Neural crest cell (in vitro differentiated cells): ENCODE measurements at regions not wholly inside any gene's neighbourhood (a gene's known extent, or its start where the extent isn't known, plus 50 kb on each side); places are given as distances from the start of the nearest gene placed in this dataset.

ENCODE experiments used
- DNase-seq: peaks from one replicate; pipeline ENCODE4 v3.0.0; 2021; ENCODE audit warnings: low read depth, mixed read lengths, low spot score
- H3K27ac Mint-ChIP-seq: one replicate; pipeline ENCODE4 v1.8.0; 2021; ENCODE audit warnings: mild to moderate bottlenecking, mixed read lengths; ENCODE audit not compliant: unreplicated experiment
- H3K27me3 Mint-ChIP-seq: 2 replicates; pipeline ENCODE4 v1.8.0; 2021; ENCODE audit warnings: low read depth, mild to moderate bottlenecking, mixed read lengths
- H3K36me3 Mint-ChIP-seq: 2 replicates; pipeline ENCODE4 v1.8.0; 2021; ENCODE audit warnings: low read depth, mild to moderate bottlenecking, mixed read lengths
- H3K4me1 Mint-ChIP-seq: 2 replicates; pipeline ENCODE4 v1.8.0; 2021; ENCODE audit warnings: mixed read lengths
- H3K4me3 Mint-ChIP-seq: one replicate; pipeline ENCODE4 v1.8.0; 2021; ENCODE audit warnings: mild to moderate bottlenecking, mixed read lengths
- H3K9me3 Mint-ChIP-seq: 2 replicates; pipeline ENCODE4 v1.8.0; 2021; ENCODE audit warnings: mixed read lengths
- TF ChIP-seq, protein P1 (sequence below): fragments of 200-600 bp; sonication (generic); conservative IDR thresholded peaks from 2 replicates; pipeline ENCODE4 v1.5.0; 2021; ENCODE audit warnings: antibody characterized with exemption, mild to moderate bottlenecking

DNA sequence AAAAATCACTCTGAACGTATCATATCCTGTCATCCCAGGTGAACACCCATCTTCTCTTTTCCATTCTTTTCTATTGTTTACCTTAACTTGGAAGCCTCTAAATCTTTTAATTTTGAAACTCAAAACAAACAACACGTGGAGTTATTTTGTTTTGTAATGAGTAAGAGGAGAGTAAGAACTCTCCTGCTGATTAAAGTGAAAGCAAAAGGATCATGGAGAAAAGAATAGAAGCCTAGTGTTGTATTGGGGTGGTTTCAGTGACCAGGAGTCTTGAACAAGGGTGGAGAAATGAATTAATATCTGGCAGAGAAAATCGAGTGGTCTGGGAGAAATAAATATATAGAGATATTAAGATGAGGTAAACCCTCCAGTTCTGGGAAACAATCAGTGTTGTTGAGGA is 237.4 kb upstream of the UGT8 start:
- no peak for DNase-seq
- H3K27me3 Mint-ChIP-seq = no peaks in the 10 kb centered on the region
- H3K4me3 Mint-ChIP-seq = no peak overlapping the region
- no peaks in the 10 kb centered on the region for H3K4me1 Mint-ChIP-seq
- no peak overlapping the region for H3K27ac Mint-ChIP-seq
- peaks cover 6% of the 10 kb centered on the region for H3K9me3 Mint-ChIP-seq
- H3K36me3 Mint-ChIP-seq = no peaks in the 10 kb centered on the region
- TF ChIP-seq, protein P1, sequence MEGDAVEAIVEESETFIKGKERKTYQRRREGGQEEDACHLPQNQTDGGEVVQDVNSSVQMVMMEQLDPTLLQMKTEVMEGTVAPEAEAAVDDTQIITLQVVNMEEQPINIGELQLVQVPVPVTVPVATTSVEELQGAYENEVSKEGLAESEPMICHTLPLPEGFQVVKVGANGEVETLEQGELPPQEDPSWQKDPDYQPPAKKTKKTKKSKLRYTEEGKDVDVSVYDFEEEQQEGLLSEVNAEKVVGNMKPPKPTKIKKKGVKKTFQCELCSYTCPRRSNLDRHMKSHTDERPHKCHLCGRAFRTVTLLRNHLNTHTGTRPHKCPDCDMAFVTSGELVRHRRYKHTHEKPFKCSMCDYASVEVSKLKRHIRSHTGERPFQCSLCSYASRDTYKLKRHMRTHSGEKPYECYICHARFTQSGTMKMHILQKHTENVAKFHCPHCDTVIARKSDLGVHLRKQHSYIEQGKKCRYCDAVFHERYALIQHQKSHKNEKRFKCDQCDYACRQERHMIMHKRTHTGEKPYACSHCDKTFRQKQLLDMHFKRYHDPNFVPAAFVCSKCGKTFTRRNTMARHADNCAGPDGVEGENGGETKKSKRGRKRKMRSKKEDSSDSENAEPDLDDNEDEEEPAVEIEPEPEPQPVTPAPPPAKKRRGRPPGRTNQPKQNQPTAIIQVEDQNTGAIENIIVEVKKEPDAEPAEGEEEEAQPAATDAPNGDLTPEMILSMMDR = no peak

DNA sequence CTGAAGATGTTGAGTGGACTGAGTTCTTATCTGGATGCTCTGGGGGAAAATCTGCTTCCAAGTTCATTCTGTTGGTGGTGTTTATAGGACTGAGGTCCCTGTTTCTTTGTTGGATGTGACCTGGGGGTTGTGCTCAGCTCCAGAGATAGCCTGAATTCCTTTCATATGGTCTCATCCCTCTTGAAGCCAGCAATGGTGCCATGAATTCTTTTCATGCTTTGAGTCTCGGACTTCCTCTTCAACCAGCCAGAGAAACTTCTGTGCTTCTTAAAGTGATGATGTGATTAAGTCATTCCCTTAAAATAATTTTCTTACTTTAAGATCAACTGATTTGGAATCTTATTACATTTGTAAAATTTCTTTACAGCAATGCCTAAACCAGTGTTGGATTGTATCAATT is 233.8 kb upstream of the UGT8 start:
- DNase-seq = no peak
- Mint-ChIP-seq H3K4me1 (no peaks in the 10 kb centered on the region), H3K4me3 (no peak overlapping the region), H3K27me3 (no peaks in the 10 kb centered on the region), H3K27ac (no peak overlapping the region), H3K36me3 (no peaks in the 10 kb centered on the region), H3K9me3 (peaks cover 2% of the 10 kb centered on the region)
- TF ChIP-seq, protein P1 = no peak

DNA sequence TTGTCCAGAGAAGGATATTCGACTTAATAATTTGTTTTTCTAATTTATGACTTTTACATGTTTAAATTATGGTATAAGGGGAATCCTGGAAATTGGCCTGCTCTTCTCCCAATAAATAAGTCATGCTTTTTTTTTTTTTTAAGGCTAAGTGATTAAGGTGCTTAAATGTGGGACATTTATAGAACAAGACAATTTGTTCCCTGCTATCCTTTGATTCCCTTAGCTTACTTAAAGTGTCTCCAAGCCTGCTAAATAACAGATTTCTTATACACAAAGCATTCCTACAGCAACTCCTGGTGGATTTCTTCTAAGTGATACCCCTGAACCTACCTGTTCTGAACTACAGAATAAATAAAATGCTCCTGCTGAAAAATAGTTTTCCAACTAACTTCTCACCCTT is 233.0 kb upstream of the UGT8 start:
- H3K27me3 Mint-ChIP-seq = no peaks in the 10 kb centered on the region
- DNase-seq = no peak
- no peaks in the 10 kb centered on the region for H3K36me3 Mint-ChIP-seq
- H3K9me3 Mint-ChIP-seq = peaks cover 2% of the 10 kb centered on the region
- TF ChIP-seq, protein P1 = no peak
- no peak overlapping the region for H3K27ac Mint-ChIP-seq
- H3K4me1 Mint-ChIP-seq = no peaks in the 10 kb centered on the region
- H3K4me3 Mint-ChIP-seq = no peak overlapping the region

DNA sequence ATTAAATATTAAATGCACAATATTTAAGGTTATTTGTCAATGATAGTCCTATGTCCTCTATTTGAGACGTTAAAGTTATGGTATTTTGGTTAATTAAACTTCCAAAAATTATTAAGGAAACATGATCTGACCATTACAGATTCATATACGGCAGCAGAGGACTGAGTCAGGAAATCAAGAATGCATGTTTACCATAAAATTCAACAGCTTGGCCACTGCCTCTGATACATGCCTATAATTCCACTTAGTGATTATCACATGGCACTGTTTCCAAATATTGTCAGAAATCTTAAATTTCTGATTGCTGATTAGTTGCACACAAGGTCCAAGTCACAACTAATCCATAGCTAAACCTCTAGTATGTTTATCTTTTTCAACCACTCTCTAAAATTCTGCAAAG is 232.2 kb upstream of the UGT8 start:
- peaks cover 2% of the 10 kb centered on the region for H3K9me3 Mint-ChIP-seq
- H3K4me1 Mint-ChIP-seq = no peaks in the 10 kb centered on the region
- H3K4me3 Mint-ChIP-seq = no peak overlapping the region
- H3K27me3 Mint-ChIP-seq = no peaks in the 10 kb centered on the region
- H3K27ac Mint-ChIP-seq = no peak overlapping the region
- no peaks in the 10 kb centered on the region for H3K36me3 Mint-ChIP-seq
- no peak for DNase-seq
- TF ChIP-seq, protein P1 = no peak

DNA sequence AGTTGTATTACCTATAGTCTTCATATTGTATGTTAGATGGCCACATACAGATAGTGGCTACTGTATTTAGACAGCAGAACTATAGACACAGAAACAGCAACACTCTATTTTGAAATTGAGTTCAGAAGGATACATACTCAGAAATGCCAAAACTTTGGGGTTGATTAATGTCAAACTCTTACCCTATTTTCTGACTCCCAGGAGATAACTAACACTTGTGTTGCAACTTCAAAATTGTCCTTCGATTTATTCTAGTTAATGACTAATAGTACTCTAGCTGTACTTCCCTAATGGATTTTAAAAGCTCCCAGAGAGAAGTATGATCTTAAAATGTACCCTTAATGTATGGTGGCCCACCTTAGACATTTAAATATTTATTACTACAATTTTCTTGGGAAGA is 229.9 kb upstream of the UGT8 start:
- TF ChIP-seq, protein P1 = no peak
- no peaks in the 10 kb centered on the region for H3K9me3 Mint-ChIP-seq
- H3K27ac Mint-ChIP-seq = no peak overlapping the region

DNA sequence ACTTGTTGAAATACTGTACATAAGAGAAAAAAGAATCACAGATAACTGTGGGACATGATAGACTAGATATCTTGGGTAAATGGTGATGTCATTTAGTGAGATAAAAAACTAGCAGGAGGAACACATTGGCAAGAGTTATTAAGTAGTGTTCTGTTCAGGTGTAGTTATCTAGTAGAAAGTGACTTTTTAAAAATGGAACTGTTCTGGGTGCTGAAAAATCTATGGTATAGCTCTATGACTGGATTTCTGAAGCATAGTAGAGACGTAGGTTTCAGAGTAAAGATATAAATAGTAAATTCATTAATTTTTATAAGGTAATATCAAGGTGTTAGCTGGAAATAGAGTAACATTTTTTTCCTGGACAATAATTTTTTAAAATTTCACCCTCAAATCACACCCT is 225.1 kb upstream of the UGT8 start:
- no peaks in the 10 kb centered on the region for H3K27me3 Mint-ChIP-seq
- H3K9me3 Mint-ChIP-seq = peaks cover 3% of the 10 kb centered on the region
- H3K4me1 Mint-ChIP-seq = no peaks in the 10 kb centered on the region
- no peak overlapping the region for H3K4me3 Mint-ChIP-seq
- H3K36me3 Mint-ChIP-seq = no peaks in the 10 kb centered on the region
- TF ChIP-seq, protein P1 = no peak
- no peak for DNase-seq
- no peak overlapping the region for H3K27ac Mint-ChIP-seq

More for the DNA sequence above, 229.9 kb upstream of the UGT8 start:
- H3K36me3 Mint-ChIP-seq = no peaks in the 10 kb centered on the region
- DNase-seq = no peak
- no peak overlapping the region for H3K4me3 Mint-ChIP-seq
- no peaks in the 10 kb centered on the region for H3K4me1 Mint-ChIP-seq
- H3K27me3 Mint-ChIP-seq = no peaks in the 10 kb centered on the region
